Left forelimb (tissue), 1 donor: ENCODE measurements at regions not wholly inside any gene's neighbourhood (a gene's known extent, or its start where the extent isn't known, plus 50 kb on each side); places are given as distances from the start of the nearest gene placed in this dataset.
A peak's percentile ranks its signal among the peaks of the same experiment; 100 is the strongest.

Experiments used
- DNase-seq: peaks from one replicate; pipeline ENCODE4 v3.0.0-alpha.2; 2018; ENCODE audit warnings: low spot score

DNA sequence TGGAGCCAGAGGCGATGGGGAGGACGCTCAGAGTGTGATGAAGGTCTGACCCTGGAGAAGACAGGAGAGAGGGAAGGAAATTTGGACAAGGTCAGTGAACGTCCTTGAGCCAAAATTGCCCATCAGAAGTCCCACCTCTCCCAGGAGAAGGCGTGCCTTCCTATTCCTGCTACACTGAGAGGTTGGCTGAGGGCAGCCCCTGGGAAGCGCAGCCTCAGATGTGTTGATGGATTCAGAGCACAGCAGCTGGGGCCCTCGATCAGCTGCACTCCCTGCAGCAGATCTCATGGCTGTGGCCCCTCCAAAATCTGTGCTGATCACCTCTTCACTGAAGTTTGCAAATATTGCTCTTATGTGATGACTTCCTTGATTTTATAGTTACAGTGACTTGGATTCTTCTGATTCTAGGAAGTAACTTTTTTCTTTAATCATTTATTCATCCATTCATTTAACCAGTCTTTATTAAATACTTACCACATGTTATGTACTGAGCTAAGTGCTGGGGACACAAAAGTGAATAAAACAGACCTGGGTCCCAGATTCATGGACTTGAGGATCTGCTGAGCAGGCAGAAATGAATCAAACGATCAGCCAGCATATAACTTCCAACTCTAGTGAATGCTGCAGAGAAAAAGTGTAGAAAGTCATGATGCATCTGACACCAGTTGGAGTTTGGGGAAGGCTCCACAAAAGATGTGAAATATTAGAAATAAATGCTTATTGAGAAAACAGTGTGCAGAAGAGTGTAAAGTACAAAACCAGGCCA is 69.6 kb upstream of the ARMC2 start:
- no peak for DNase-seq

DNA sequence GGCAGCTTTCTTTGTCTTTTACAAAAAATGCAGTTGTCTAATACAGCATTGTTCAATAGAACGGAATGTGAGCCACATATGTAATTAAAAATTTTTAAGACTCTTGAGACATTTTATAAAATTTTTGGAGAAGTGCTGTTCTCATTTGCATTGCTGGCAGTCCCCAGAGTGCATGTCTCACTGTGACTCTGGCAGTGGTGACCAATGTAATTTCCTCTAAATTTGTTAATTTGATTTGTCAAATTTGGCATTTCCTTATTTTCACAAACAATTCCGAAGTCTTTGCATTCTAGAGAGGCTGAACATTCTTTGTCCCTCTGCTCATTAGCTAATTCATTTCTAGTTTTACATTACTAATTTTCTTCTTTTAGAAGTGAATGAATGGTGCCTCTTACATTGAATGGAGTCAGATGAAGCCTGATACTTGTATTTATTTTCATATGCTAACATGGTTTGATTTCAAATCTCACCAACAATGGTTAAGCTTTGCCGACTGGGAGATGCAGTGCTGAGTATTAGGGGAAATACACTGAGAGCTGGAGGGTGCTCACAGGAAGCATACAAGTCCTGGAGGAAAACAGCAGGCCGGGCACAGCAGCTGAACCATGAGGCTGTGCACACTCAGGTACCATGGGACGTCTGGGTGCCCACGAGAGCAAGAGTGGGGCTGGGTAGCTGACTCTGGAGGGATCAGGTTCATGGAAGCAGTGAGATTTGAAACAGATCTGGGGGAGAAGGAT is 68.5 kb upstream of the ARMC2 start:
- no peak for DNase-seq

- no peak for DNase-seq
These were observed 67.4 kb upstream of the ARMC2 start for GRCh38 chr6:108780784-108781183.

DNA sequence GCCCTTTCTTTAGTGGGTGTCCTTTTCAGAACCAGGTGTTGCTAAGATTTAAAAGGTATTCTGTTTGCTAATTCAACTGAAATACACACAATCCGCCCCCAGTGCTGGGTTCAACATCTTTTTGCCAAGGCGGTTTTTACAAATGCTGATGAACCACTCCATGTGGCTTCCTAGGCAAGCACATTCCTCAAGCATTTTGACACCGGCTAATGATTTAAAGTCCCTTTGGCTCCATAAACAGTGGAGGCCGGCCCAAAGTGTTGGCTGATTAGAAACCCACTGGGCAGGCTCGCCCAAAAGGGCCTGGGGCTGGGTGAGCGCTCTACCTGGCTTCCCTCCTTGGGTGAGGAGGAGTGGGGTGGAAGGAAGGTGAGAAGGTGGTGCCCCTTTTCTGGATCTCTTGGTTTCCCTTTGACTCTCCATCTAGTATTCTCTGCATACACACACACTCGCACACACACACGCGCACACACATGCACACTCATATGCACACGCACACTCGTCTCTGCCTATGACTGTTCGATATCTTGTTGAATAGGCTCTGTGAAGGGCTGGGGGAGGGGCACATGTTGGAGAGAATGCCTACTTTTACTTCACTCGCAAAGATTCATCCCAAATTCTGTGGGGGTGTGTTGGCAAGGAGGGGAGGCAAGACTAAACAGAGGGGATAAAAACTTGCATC is 66.7 kb upstream of the ARMC2 start:
- DNase-seq = no peak

- DNase-seq = peak; percentile 87
These were observed 65.8 kb upstream of the ARMC2 start for GRCh38 chr6:108782179-108783041.

DNA sequence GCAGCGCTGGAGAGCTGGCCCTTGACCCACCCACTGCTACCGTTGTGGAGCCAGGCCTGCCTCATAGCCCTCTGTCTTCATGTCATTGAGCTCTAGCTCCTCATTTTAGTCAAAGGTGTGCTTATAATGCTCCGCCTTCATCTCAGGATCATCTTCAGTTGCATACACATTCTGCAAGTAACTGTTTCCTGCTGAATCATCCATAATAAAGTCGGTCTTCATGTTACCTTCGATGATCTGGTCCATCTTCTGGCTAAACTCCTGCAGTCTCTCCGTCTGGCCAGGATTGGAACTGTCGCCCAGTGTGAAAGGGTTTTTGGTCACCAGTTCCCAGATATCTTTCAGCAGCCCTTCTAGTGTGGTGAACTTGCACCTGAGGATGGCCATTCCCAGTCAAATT is 62.6 kb upstream of the ARMC2 start:
- no peak for DNase-seq

GRCh38 chr6:108788416-108788815 is 59.8 kb upstream of the ARMC2 start:
- no peak for DNase-seq

- no peak for DNase-seq
These were observed 58.7 kb upstream of the ARMC2 start for GRCh38 chr6:108789475-108789874.

GRCh38 chr6:108791700-108792099 is 56.5 kb upstream of the ARMC2 start:
- DNase-seq = no peak

DNA sequence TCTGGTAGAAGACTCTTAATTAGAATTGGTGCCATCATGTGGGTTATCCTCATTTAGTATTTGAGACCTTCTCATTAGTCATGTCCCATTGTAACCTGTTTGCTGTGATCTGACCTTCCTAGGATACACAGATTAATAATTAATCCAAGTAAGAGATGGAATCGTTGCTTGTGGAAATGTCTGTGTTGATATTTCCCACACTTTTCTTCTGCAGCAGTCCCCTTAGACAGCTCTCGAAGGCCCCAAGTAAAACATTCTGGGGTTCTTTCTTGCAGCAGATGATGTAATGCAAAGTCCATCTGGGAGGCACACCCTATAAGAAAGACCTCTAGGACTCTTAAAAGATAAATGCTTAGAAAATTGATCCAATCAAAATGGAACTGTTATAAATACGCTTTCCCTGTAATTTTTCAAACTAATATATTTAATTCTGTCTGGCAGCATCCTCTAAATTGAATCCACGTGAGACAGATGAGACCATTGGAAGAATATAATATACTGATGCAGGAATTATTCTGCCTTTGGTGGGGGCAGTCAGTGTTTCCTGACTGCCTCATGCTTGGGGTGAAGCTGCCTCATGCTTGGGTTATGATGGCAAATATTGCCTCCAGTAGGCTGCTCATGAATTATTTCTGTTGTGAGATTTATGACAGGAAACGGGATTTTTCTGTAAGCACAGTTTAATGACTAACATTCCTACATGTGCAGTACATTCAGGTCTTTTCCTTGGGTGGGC is 54.5 kb upstream of the ARMC2 start:
- no peak for DNase-seq

GRCh38 chr6:108795122-108795521 is 53.1 kb upstream of the ARMC2 start:
- DNase-seq = no peak

GRCh38 chr6:108795814-108796213 is 52.4 kb upstream of the ARMC2 start:
- DNase-seq = no peak

- DNase-seq = no peak
These were observed 51.3 kb upstream of the ARMC2 start for GRCh38 chr6:108796875-108797274.

- no peak for DNase-seq
These were observed 50.1 kb upstream of the ARMC2 start for GRCh38 chr6:108797951-108798669.
